ENCODE measurements at regions not wholly inside any gene's neighbourhood (a gene's known extent, or its start where the extent isn't known, plus 50 kb on each side); places are given as distances from the start of the nearest gene placed in this dataset.

DNA sequence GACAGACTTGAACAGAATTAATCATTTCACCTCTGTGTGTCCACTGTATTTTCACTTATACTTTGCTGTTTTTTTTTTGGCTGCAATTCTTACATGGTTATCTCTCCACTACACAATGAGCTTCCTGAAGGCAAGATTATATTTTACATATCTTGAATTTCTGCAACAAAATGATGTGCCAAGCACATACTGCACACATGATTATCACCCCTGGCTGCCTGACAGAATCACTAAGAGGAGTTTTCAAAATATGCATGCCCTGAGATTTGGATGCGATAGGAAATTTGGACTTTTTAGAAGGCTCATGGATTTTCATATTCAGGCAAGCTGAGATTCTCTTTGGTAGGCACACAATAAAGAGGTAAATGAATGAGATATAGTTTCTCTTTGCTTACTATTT is 1162.1 kb upstream of the IGFBP7 start:
- Histone ChIP-seq H3K14ac (ENCODE audit: low read length in 2 of 2) (no peak overlapping the region), H3K4me3 (ENCODE audit: insufficient read depth in 1 of 2, low read depth in 1 of 2, low read length in 2 of 2) (no peak overlapping the region), H3K79me1 (replicated peaks; ENCODE audit: low read length, poor library complexity, severe bottlenecking) (no peaks in the 10 kb centered on the region), H3K23ac (ENCODE audit: low read length in 2 of 2) (no peak overlapping the region), H2BK120ac (ENCODE audit: low read depth, low read length) (no peak overlapping the region), H2AK5ac (ENCODE audit: low read length, severe bottlenecking) (no peak overlapping the region), H4K91ac (ENCODE audit: low read length) (no peak overlapping the region), H3K27me3 (ENCODE audit: control insufficient read depth in 1 of 2, insufficient read depth in 1 of 2, low read length in 2 of 2) (no peaks in the 10 kb centered on the region), H2AFZ (ENCODE audit: low read depth, low read length) (no peak overlapping the region), H2BK5ac (ENCODE audit: low read depth, low read length, poor library complexity, severe bottlenecking) (no peak overlapping the region), H4K8ac (ENCODE audit: low read length) (no peak overlapping the region), H2BK12ac (ENCODE audit: low read length in 2 of 2) (no peak overlapping the region), H3K4me2 (ENCODE audit: low read length, poor library complexity, severe bottlenecking) (no peak overlapping the region), H2BK15ac (ENCODE audit: low read depth, poor library complexity, severe bottlenecking) (no peak overlapping the region), H3K9ac (ENCODE audit: low read length) (no peak overlapping the region), H3K9me3 (ENCODE audit: control insufficient read depth, low read length) (no peaks in the 10 kb centered on the region), H3K4me1 (ENCODE audit: control insufficient read depth, insufficient read depth, low read depth, low read length) (no peaks in the 10 kb centered on the region), H3K4ac (ENCODE audit: low read depth in 1 of 2, low read length in 2 of 2) (no peak overlapping the region), H3K36me3 (ENCODE audit: control insufficient read depth in 1 of 2, insufficient read depth in 2 of 2, low read depth in 1 of 2, low read length in 2 of 2) (no peaks in the 10 kb centered on the region), H3K18ac (ENCODE audit: low read depth in 1 of 2, low read length in 2 of 2) (no peak overlapping the region), H3K27ac (ENCODE audit: low read length, poor library complexity, severe bottlenecking) (no peak overlapping the region)
- WGBS = 100% methylated on average over 1 of the region's 1 CpG
- DNase-seq = no peak

DNA sequence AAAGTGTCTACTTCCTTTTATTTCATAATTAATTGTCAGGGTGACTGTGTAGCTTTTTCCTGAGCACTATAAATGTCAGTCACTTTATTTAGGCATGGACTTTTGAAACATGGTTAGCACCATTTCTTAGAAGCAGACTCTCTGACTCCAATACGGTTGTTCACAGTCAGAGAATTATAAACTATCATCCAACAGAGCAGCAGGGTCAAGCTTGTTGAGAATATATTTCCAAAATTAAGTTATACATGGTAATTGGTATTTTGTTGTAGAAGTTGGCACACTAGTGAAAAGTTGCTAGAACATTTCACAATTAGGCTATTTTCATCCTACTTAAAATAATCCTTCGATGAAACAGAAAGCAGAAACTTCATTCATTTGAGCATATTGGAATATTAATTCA is 1155.5 kb upstream of the IGFBP7 start:
- Histone ChIP-seq H3K4me2 (ENCODE audit: low read length, poor library complexity, severe bottlenecking) (no peak overlapping the region), H2BK120ac (ENCODE audit: low read depth, low read length) (no peak overlapping the region), H2BK15ac (ENCODE audit: low read depth, poor library complexity, severe bottlenecking) (no peak overlapping the region), H3K27me3 (ENCODE audit: control insufficient read depth in 1 of 2, insufficient read depth in 1 of 2, low read length in 2 of 2) (no peaks in the 10 kb centered on the region), H3K18ac (ENCODE audit: low read depth in 1 of 2, low read length in 2 of 2) (no peak overlapping the region), H2BK12ac (ENCODE audit: low read length in 2 of 2) (no peak overlapping the region), H3K23ac (ENCODE audit: low read length in 2 of 2) (no peak overlapping the region), H2BK5ac (ENCODE audit: low read depth, low read length, poor library complexity, severe bottlenecking) (no peak overlapping the region), H3K9me3 (ENCODE audit: control insufficient read depth, low read length) (no peaks in the 10 kb centered on the region), H2AK5ac (ENCODE audit: low read length, severe bottlenecking) (no peak overlapping the region), H3K9ac (ENCODE audit: low read length) (no peak overlapping the region), H4K91ac (ENCODE audit: low read length) (no peak overlapping the region), H2AFZ (ENCODE audit: low read depth, low read length) (no peak overlapping the region), H3K4me3 (ENCODE audit: insufficient read depth in 1 of 2, low read depth in 1 of 2, low read length in 2 of 2) (no peak overlapping the region), H4K8ac (ENCODE audit: low read length) (no peak overlapping the region), H3K14ac (ENCODE audit: low read length in 2 of 2) (no peak overlapping the region), H3K36me3 (ENCODE audit: control insufficient read depth in 1 of 2, insufficient read depth in 2 of 2, low read depth in 1 of 2, low read length in 2 of 2) (no peaks in the 10 kb centered on the region), H3K27ac (ENCODE audit: low read length, poor library complexity, severe bottlenecking) (no peak overlapping the region), H3K4ac (ENCODE audit: low read depth in 1 of 2, low read length in 2 of 2) (no peak overlapping the region), H3K79me1 (replicated peaks; ENCODE audit: low read length, poor library complexity, severe bottlenecking) (no peaks in the 10 kb centered on the region), H3K4me1 (ENCODE audit: control insufficient read depth, insufficient read depth, low read depth, low read length) (no peaks in the 10 kb centered on the region)
- no CpG with 5 or more reads among the region's 2 CpGs for WGBS
- DNase-seq = no peak

GRCh38 chr4:58261526-58261925 is 1151.3 kb upstream of the IGFBP7 start:
- H3K27ac ChIP-seq (ENCODE audit: low read length, poor library complexity, severe bottlenecking) = no peak overlapping the region
- H3K23ac ChIP-seq (ENCODE audit: low read length in 2 of 2) = no peak overlapping the region
- no peak overlapping the region for H3K4me3 ChIP-seq (ENCODE audit: insufficient read depth in 1 of 2, low read depth in 1 of 2, low read length in 2 of 2)
- no peak overlapping the region for H2BK12ac ChIP-seq (ENCODE audit: low read length in 2 of 2)
- no peaks in the 10 kb centered on the region for H3K4me1 ChIP-seq (ENCODE audit: control insufficient read depth, insufficient read depth, low read depth, low read length)
- peak; percentile 1 for DNase-seq
- no peak overlapping the region for H4K8ac ChIP-seq (ENCODE audit: low read length)
- H3K14ac ChIP-seq (ENCODE audit: low read length in 2 of 2) = no peak overlapping the region
- H3K9me3 ChIP-seq (ENCODE audit: control insufficient read depth, low read length) = no peaks in the 10 kb centered on the region
- no peak overlapping the region for H3K4ac ChIP-seq (ENCODE audit: low read depth in 1 of 2, low read length in 2 of 2)
- no peak overlapping the region for H3K9ac ChIP-seq (ENCODE audit: low read length)
- H3K27me3 ChIP-seq (ENCODE audit: control insufficient read depth in 1 of 2, insufficient read depth in 1 of 2, low read length in 2 of 2) = no peaks in the 10 kb centered on the region
- no peak overlapping the region for H2BK15ac ChIP-seq (ENCODE audit: low read depth, poor library complexity, severe bottlenecking)
- H3K18ac ChIP-seq (ENCODE audit: low read depth in 1 of 2, low read length in 2 of 2) = no peak overlapping the region
- no peak overlapping the region for H2AK5ac ChIP-seq (ENCODE audit: low read length, severe bottlenecking)
- H3K79me1 ChIP-seq (replicated peaks; ENCODE audit: low read length, poor library complexity, severe bottlenecking) = no peaks in the 10 kb centered on the region
- no peak overlapping the region for H2BK5ac ChIP-seq (ENCODE audit: low read depth, low read length, poor library complexity, severe bottlenecking)
- H4K91ac ChIP-seq (ENCODE audit: low read length) = no peak overlapping the region
- H2AFZ ChIP-seq (ENCODE audit: low read depth, low read length) = no peak overlapping the region
- no peaks in the 10 kb centered on the region for H3K36me3 ChIP-seq (ENCODE audit: control insufficient read depth in 1 of 2, insufficient read depth in 2 of 2, low read depth in 1 of 2, low read length in 2 of 2)
- no peak overlapping the region for H3K4me2 ChIP-seq (ENCODE audit: low read length, poor library complexity, severe bottlenecking)
- H2BK120ac ChIP-seq (ENCODE audit: low read depth, low read length) = no peak overlapping the region

GRCh38 chr4:58254291-58254690 is 1144.1 kb upstream of the IGFBP7 start:
- Histone ChIP-seq H4K91ac (ENCODE audit: low read length) (no peak overlapping the region), H4K8ac (ENCODE audit: low read length) (no peak overlapping the region), H3K18ac (ENCODE audit: low read depth in 1 of 2, low read length in 2 of 2) (no peak overlapping the region), H2BK15ac (ENCODE audit: low read depth, poor library complexity, severe bottlenecking) (no peak overlapping the region), H3K4me1 (ENCODE audit: control insufficient read depth, insufficient read depth, low read depth, low read length) (peaks cover 2% of the 10 kb centered on the region), H2AK5ac (ENCODE audit: low read length, severe bottlenecking) (no peak overlapping the region), H3K9ac (ENCODE audit: low read length) (no peak overlapping the region), H2BK120ac (ENCODE audit: low read depth, low read length) (no peak overlapping the region), H3K36me3 (ENCODE audit: control insufficient read depth in 1 of 2, insufficient read depth in 2 of 2, low read depth in 1 of 2, low read length in 2 of 2) (no peaks in the 10 kb centered on the region), H3K27me3 (ENCODE audit: control insufficient read depth in 1 of 2, insufficient read depth in 1 of 2, low read length in 2 of 2) (no peaks in the 10 kb centered on the region), H3K23ac (ENCODE audit: low read length in 2 of 2) (no peak overlapping the region), H3K27ac (ENCODE audit: low read length, poor library complexity, severe bottlenecking) (no peak overlapping the region), H3K79me1 (replicated peaks; ENCODE audit: low read length, poor library complexity, severe bottlenecking) (no peaks in the 10 kb centered on the region), H3K9me3 (ENCODE audit: control insufficient read depth, low read length) (no peaks in the 10 kb centered on the region), H3K14ac (ENCODE audit: low read length in 2 of 2) (no peak overlapping the region), H2BK5ac (ENCODE audit: low read depth, low read length, poor library complexity, severe bottlenecking) (no peak overlapping the region), H3K4me2 (ENCODE audit: low read length, poor library complexity, severe bottlenecking) (no peak overlapping the region), H2AFZ (ENCODE audit: low read depth, low read length) (no peak overlapping the region), H2BK12ac (ENCODE audit: low read length in 2 of 2) (no peak overlapping the region), H3K4me3 (ENCODE audit: insufficient read depth in 1 of 2, low read depth in 1 of 2, low read length in 2 of 2) (no peak overlapping the region), H3K4ac (ENCODE audit: low read depth in 1 of 2, low read length in 2 of 2) (no peak overlapping the region)
- no peak for DNase-seq
- 93% methylated on average over 3 of the region's 3 CpGs for WGBS

Measured in mesenchymal stem cell (in vitro differentiated cells and primary cell).